ENCODE measurements at regions not wholly inside any gene's neighbourhood (a gene's known extent, or its start where the extent isn't known, plus 50 kb on each side); places are given as distances from the start of the nearest gene placed in this dataset.

- H3K27me3 ChIP-seq = no peaks in the 10 kb centered on the region
- no peak overlapping the region for H3K4me3 ChIP-seq (ENCODE audit: low read depth, low read length)
- no peaks in the 10 kb centered on the region for H3K4me1 ChIP-seq
- no peak for TF ChIP-seq CTCF (IDR thresholded peaks at IDR 0.05; ENCODE audit: low read depth, low read length)
- no peak for DNase-seq
- H3K9me3 ChIP-seq = no peaks in the 10 kb centered on the region
- H3K36me3 ChIP-seq = no peaks in the 10 kb centered on the region
Observed at GRCh38 chr9:23587433-23587832, 238.6 kb downstream of the ELAVL2 start.

GRCh38 chr9:23587903-23588302 lies 238.1 kb downstream of the ELAVL2 start:
- H3K4me3 ChIP-seq (ENCODE audit: low read depth, low read length) = no peak overlapping the region
- H3K4me1 ChIP-seq = no peaks in the 10 kb centered on the region
- H3K27me3 ChIP-seq = no peaks in the 10 kb centered on the region
- TF ChIP-seq CTCF (IDR thresholded peaks at IDR 0.05; ENCODE audit: low read depth, low read length) = 0 out of 2 replicates have a peak, but pooled peaks have one; percentile 3
- H3K9me3 ChIP-seq = no peaks in the 10 kb centered on the region
- DNase-seq = no peak
- H3K36me3 ChIP-seq = no peaks in the 10 kb centered on the region

- Histone ChIP-seq H3K27me3 (no peaks in the 10 kb centered on the region), H3K9me3 (no peaks in the 10 kb centered on the region), H3K4me3 (ENCODE audit: low read depth, low read length) (no peak overlapping the region), H3K36me3 (no peaks in the 10 kb centered on the region), H3K4me1 (no peaks in the 10 kb centered on the region)
- no peak for DNase-seq
- TF ChIP-seq CTCF (IDR thresholded peaks at IDR 0.05; ENCODE audit: low read depth, low read length) = no peak
Observed at GRCh38 chr9:23590276-23591000, 235.6 kb downstream of the ELAVL2 start.

GRCh38 chr9:23594421-23594820 lies 231.6 kb downstream of the ELAVL2 start:
- no peaks in the 10 kb centered on the region for H3K36me3 ChIP-seq

GRCh38 chr9:23596913-23597634 lies 229.0 kb downstream of the ELAVL2 start:
- H3K4me3 ChIP-seq (ENCODE audit: low read depth, low read length) = no peak overlapping the region
- no peaks in the 10 kb centered on the region for H3K36me3 ChIP-seq
- DNase-seq = no peak
- TF ChIP-seq CTCF (IDR thresholded peaks at IDR 0.05; ENCODE audit: low read depth, low read length) = no peak
- no peaks in the 10 kb centered on the region for H3K27me3 ChIP-seq
- H3K4me1 ChIP-seq = no peaks in the 10 kb centered on the region
- no peaks in the 10 kb centered on the region for H3K9me3 ChIP-seq

More at GRCh38 chr9:23594421-23594820, 231.6 kb downstream of the ELAVL2 start:
- Histone ChIP-seq H3K4me1 (no peaks in the 10 kb centered on the region), H3K4me3 (ENCODE audit: low read depth, low read length) (no peak overlapping the region), H3K27me3 (no peaks in the 10 kb centered on the region), H3K9me3 (no peaks in the 10 kb centered on the region)
- DNase-seq = no peak
- no peak for TF ChIP-seq CTCF (IDR thresholded peaks at IDR 0.05; ENCODE audit: low read depth, low read length)

- Histone ChIP-seq H3K36me3 (no peaks in the 10 kb centered on the region), H3K27me3 (no peaks in the 10 kb centered on the region), H3K4me3 (ENCODE audit: low read depth, low read length) (no peak overlapping the region), H3K4me1 (no peaks in the 10 kb centered on the region), H3K9me3 (no peaks in the 10 kb centered on the region)
- no peak for TF ChIP-seq CTCF (IDR thresholded peaks at IDR 0.05; ENCODE audit: low read depth, low read length)
- DNase-seq = no peak
Observed at GRCh38 chr9:23598994-23599393, 227.0 kb downstream of the ELAVL2 start.
